ENCODE measurements at regions not wholly inside any gene's neighbourhood (a gene's known extent, or its start where the extent isn't known, plus 50 kb on each side); places are given as distances from the start of the nearest gene placed in this dataset.

DNA sequence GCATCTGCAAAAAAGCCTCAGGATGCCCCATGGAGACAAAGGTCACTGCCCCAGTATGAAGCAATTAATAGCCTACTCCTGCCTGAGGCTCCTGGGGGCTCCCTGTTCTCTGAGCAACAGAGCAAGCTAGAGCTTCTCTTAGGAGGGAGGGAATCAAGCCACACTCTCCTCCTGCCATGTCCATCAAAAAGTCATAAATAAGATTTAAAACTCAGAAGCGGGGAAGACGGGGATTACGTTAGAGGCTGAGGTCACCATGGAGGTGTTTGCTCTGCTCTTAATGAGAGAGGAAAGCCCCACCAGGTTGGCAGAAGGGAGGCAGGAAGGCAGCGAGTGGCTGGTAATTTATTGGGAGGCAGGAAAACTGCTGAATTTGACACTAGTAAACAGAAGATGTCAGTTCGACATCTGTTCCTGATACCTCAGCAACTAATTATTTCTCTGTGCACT is 98.4 kb upstream of the TNR start:
- no peak for TF ChIP-seq EZH2phosphoT487 (conservative IDR thresholded peaks at IDR 0.05; ENCODE audit: low read length)
- TF ChIP-seq, protein P1, sequence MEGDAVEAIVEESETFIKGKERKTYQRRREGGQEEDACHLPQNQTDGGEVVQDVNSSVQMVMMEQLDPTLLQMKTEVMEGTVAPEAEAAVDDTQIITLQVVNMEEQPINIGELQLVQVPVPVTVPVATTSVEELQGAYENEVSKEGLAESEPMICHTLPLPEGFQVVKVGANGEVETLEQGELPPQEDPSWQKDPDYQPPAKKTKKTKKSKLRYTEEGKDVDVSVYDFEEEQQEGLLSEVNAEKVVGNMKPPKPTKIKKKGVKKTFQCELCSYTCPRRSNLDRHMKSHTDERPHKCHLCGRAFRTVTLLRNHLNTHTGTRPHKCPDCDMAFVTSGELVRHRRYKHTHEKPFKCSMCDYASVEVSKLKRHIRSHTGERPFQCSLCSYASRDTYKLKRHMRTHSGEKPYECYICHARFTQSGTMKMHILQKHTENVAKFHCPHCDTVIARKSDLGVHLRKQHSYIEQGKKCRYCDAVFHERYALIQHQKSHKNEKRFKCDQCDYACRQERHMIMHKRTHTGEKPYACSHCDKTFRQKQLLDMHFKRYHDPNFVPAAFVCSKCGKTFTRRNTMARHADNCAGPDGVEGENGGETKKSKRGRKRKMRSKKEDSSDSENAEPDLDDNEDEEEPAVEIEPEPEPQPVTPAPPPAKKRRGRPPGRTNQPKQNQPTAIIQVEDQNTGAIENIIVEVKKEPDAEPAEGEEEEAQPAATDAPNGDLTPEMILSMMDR (IDR thresholded peaks at IDR 0.05; ENCODE audit: insufficient read depth, low read length, poor library complexity, severe bottlenecking) = no peak
- Histone ChIP-seq H3K9me3 (ENCODE audit: insufficient read depth, low read length) (no peaks in the 10 kb centered on the region), H3K4me2 (ENCODE audit: low read depth, low read length, poor library complexity, severe bottlenecking) (no peak overlapping the region), H3K36me3 (ENCODE audit: low read length) (no peaks in the 10 kb centered on the region), H3K9me2 (replicated peaks; ENCODE audit: insufficient read depth, low read length) (no peaks in the 10 kb centered on the region), H2AFZ (ENCODE audit: low read depth, low read length, severe bottlenecking) (no peak overlapping the region), H3K79me2 (ENCODE audit: insufficient read depth, low read length) (no peaks in the 10 kb centered on the region), H3K27me3 (ENCODE audit: low read length) (no peaks in the 10 kb centered on the region), H3K9ac (ENCODE audit: low read length) (no peak overlapping the region), H4K20me1 (ENCODE audit: low read depth, low read length) (no peaks in the 10 kb centered on the region), H3F3A (ENCODE audit: insufficient read depth) (no peaks in the 10 kb centered on the region), H3K4me3 (ENCODE audit: insufficient read depth, low read length, poor library complexity, severe bottlenecking) (no peak overlapping the region), H3K27ac (ENCODE audit: low read depth, low read length) (no peak overlapping the region)

DNA sequence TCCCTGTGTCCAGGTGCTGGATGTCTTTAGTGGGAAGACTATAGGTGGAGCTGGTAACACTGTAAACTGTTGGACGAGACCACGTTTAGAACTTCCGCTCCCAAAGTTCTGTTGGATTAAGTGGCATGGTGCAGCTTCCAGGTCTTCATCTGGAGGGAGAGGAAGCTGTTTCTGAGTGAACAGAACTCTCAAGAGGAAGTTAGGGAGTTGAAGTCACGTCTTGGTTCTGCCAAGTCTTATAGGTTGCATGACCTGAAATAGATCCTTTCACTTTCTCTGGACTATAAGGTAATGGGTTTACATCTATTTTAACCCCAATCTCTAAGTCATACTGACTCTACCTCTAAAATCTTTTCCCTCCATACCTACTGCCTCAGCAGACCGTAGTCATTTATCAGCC is 97.4 kb upstream of the TNR start:
- TF ChIP-seq EZH2phosphoT487 (conservative IDR thresholded peaks at IDR 0.05; ENCODE audit: low read length) = no peak
- TF ChIP-seq, protein P1 (IDR thresholded peaks at IDR 0.05; ENCODE audit: insufficient read depth, low read length, poor library complexity, severe bottlenecking) = no peak
- H3K9ac ChIP-seq (ENCODE audit: low read length) = no peak overlapping the region
- H3K79me2 ChIP-seq (ENCODE audit: insufficient read depth, low read length) = no peaks in the 10 kb centered on the region
- H3K27me3 ChIP-seq (ENCODE audit: low read length) = no peaks in the 10 kb centered on the region
- no peaks in the 10 kb centered on the region for H4K20me1 ChIP-seq (ENCODE audit: low read depth, low read length)
- no peaks in the 10 kb centered on the region for H3K36me3 ChIP-seq (ENCODE audit: low read length)
- no peak overlapping the region for H3K4me3 ChIP-seq (ENCODE audit: insufficient read depth, low read length, poor library complexity, severe bottlenecking)
- no peaks in the 10 kb centered on the region for H3K9me2 ChIP-seq (replicated peaks; ENCODE audit: insufficient read depth, low read length)
- H2AFZ ChIP-seq (ENCODE audit: low read depth, low read length, severe bottlenecking) = no peak overlapping the region
- no peak overlapping the region for H3K4me2 ChIP-seq (ENCODE audit: low read depth, low read length, poor library complexity, severe bottlenecking)
- no peaks in the 10 kb centered on the region for H3F3A ChIP-seq (ENCODE audit: insufficient read depth)
- H3K9me3 ChIP-seq (ENCODE audit: insufficient read depth, low read length) = no peaks in the 10 kb centered on the region
- no peak overlapping the region for H3K27ac ChIP-seq (ENCODE audit: low read depth, low read length)

DNA sequence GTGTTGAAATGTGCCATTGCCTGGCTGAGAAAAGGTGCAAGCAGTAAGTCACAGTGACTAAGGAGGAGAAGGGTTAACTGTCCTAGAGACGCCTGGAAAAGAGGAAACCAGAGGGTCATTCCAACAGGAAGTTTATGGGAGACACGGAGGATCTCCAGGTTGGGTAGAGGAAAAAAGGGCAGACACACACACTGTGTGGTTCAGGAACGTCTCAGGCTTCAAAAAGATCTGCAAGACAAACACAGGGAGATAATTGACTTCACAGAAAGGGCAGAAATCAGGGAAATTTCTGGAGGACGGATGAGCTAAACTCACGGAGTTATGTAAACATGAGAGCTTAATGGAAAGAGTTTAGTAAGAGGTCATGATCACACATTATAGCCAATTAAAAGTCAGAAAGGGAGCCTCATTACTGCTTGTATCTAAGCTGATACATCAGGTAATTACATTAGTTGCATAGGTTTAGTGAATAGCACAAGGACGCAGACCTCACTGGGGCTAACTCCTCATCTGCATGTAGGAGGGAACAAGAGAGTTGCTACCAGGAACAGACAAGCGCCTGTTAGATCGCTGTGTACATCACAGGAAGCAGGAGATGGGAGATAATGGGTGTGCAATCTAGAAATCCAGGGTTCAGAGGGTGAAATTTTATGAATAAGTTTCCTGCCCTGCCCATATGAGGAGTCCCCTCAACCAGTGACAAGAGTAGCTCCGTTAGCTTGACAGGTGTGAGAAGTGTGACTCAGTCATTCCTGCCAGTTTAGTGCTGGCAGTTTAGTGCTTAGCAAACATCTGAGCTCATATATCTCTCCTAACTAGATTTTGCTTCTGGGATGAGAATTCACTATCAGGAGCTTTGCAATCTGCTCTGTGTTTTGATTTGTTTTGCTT is 96.6 kb upstream of the TNR start:
- H3K27me3 ChIP-seq (ENCODE audit: low read length) = no peaks in the 10 kb centered on the region
- H3K79me2 ChIP-seq (ENCODE audit: insufficient read depth, low read length) = no peaks in the 10 kb centered on the region
- no peak overlapping the region for H3K4me3 ChIP-seq (ENCODE audit: insufficient read depth, low read length, poor library complexity, severe bottlenecking)
- no peaks in the 10 kb centered on the region for H3K9me3 ChIP-seq (ENCODE audit: insufficient read depth, low read length)
- H2AFZ ChIP-seq (ENCODE audit: low read depth, low read length, severe bottlenecking) = no peak overlapping the region
- no peak overlapping the region for H3K9ac ChIP-seq (ENCODE audit: low read length)
- H4K20me1 ChIP-seq (ENCODE audit: low read depth, low read length) = no peaks in the 10 kb centered on the region
- no peaks in the 10 kb centered on the region for H3K9me2 ChIP-seq (replicated peaks; ENCODE audit: insufficient read depth, low read length)
- TF ChIP-seq, protein P1 (IDR thresholded peaks at IDR 0.05; ENCODE audit: insufficient read depth, low read length, poor library complexity, severe bottlenecking) = no peak
- TF ChIP-seq EZH2phosphoT487 (conservative IDR thresholded peaks at IDR 0.05; ENCODE audit: low read length) = no peak
- no peaks in the 10 kb centered on the region for H3K36me3 ChIP-seq (ENCODE audit: low read length)
- H3K4me2 ChIP-seq (ENCODE audit: low read depth, low read length, poor library complexity, severe bottlenecking) = no peak overlapping the region
- no peak overlapping the region for H3K27ac ChIP-seq (ENCODE audit: low read depth, low read length)
- no peaks in the 10 kb centered on the region for H3F3A ChIP-seq (ENCODE audit: insufficient read depth)

Measured in SU-DHL-6 (cell line).